ENCODE measurements at regions not wholly inside any gene's neighbourhood (a gene's known extent, or its start where the extent isn't known, plus 50 kb on each side); places are given as distances from the start of the nearest gene placed in this dataset.

DNA sequence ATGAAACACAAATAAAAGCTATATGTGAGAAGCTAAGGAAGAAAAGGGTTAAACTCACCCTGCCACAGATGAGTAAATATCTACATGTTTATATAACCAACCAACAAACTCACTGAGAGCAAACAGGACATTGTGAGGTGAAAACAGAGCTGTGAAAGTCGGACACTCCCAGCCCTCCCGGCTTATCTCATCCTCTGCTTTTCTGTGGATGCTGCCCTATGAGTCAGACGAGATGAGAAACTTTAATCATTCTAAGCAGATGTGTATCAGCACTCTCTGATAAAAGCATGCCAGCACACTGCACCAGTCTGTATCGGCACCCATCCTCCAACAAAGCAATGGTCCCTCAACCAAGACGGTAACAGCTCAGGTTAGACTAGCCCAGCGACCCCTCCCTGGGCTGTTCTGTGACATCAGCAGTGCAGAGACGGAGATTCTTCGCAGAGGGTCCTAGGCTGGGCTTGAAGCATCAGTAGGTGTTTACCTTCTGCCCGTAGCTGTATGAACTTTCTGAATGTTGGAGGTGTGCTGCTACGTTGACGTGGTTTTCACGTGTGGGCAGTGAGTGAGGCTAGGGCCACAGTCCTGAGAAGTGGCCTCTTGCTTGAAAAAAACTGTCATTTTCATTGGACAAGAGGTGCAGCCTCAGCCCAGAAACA, 119.8 kb upstream of the ALDH1A3 start:
- TF ChIP-seq, protein P1, sequence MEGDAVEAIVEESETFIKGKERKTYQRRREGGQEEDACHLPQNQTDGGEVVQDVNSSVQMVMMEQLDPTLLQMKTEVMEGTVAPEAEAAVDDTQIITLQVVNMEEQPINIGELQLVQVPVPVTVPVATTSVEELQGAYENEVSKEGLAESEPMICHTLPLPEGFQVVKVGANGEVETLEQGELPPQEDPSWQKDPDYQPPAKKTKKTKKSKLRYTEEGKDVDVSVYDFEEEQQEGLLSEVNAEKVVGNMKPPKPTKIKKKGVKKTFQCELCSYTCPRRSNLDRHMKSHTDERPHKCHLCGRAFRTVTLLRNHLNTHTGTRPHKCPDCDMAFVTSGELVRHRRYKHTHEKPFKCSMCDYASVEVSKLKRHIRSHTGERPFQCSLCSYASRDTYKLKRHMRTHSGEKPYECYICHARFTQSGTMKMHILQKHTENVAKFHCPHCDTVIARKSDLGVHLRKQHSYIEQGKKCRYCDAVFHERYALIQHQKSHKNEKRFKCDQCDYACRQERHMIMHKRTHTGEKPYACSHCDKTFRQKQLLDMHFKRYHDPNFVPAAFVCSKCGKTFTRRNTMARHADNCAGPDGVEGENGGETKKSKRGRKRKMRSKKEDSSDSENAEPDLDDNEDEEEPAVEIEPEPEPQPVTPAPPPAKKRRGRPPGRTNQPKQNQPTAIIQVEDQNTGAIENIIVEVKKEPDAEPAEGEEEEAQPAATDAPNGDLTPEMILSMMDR (IDR thresholded peaks at IDR 0.05) = no peak
- TF ChIP-seq POLR2AphosphoS5 (IDR thresholded peaks at IDR 0.05) = peak in 1 of 3 donors; percentile 8
- TF ChIP-seq POLR2A (IDR thresholded peaks at IDR 0.05) = no peak

Data from stomach (tissue), 4 donors.